Hematopoietic multipotent progenitor cell treated with erythropoietin and hydrocortisone succinate and interleukin-3 and kit ligand, for 4 days (in vitro differentiated cells): ENCODE measurements at regions not wholly inside any gene's neighbourhood (a gene's known extent, or its start where the extent isn't known, plus 50 kb on each side); places are given as distances from the start of the nearest gene placed in this dataset.
"Not testable (repeated sequence)": the region's sequence is repeated elsewhere in the genome, so short reads cannot be mapped to it uniquely, and the experiment has no call there.

Experiments used
- DNase-seq: peaks from one replicate; pipeline ENCODE4 v3.0.0-alpha.2; 2015

GRCh38 chr3:88979760-88980159 lies 127.7 kb upstream of the EPHA3 start:
- no peak for DNase-seq

GRCh38 chr3:88983458-88983857 lies 124.0 kb upstream of the EPHA3 start:
- DNase-seq, result no peak

GRCh38 chr3:88984256-88984655 lies 123.2 kb upstream of the EPHA3 start:
- no peak for DNase-seq

GRCh38 chr3:88984832-88985231 lies 122.6 kb upstream of the EPHA3 start:
- no peak for DNase-seq

- DNase-seq, result no peak
These were observed 121.9 kb upstream of the EPHA3 start for GRCh38 chr3:88985491-88985890.

- DNase-seq, result no peak
These were observed 120.6 kb upstream of the EPHA3 start for GRCh38 chr3:88986834-88987233.

GRCh38 chr3:88987776-88988175 lies 119.6 kb upstream of the EPHA3 start:
- DNase-seq, result no peak

GRCh38 chr3:88988906-88989305 lies 118.5 kb upstream of the EPHA3 start:
- no peak for DNase-seq

- no peak for DNase-seq
These were observed 115.9 kb upstream of the EPHA3 start for GRCh38 chr3:88991496-88991895.

- DNase-seq, result no peak
These were observed 110.7 kb upstream of the EPHA3 start for GRCh38 chr3:88996691-88997090.

GRCh38 chr3:88997260-88997659 lies 110.2 kb upstream of the EPHA3 start:
- no peak for DNase-seq

- DNase-seq, result peak; percentile 6
These were observed 106.5 kb upstream of the EPHA3 start for GRCh38 chr3:89000886-89001285.

- no peak for DNase-seq
These were observed 105.2 kb upstream of the EPHA3 start for GRCh38 chr3:89002191-89002590.

- DNase-seq, result no peak
These were observed 93.9 kb upstream of the EPHA3 start for GRCh38 chr3:89013536-89013935.

GRCh38 chr3:89017531-89017930 lies 89.9 kb upstream of the EPHA3 start:
- no peak for DNase-seq

- no peak for DNase-seq
These were observed 82.2 kb upstream of the EPHA3 start for GRCh38 chr3:89025185-89025584.

GRCh38 chr3:89032346-89033013 lies 74.9 kb upstream of the EPHA3 start:
- DNase-seq, result no peak

GRCh38 chr3:89034723-89035122 lies 72.7 kb upstream of the EPHA3 start:
- DNase-seq, result not testable (repeated sequence)

GRCh38 chr3:89038869-89039268 lies 68.6 kb upstream of the EPHA3 start:
- no peak for DNase-seq

GRCh38 chr3:89042236-89042835 lies 65.1 kb upstream of the EPHA3 start:
- DNase-seq, result no peak

- no peak for DNase-seq
These were observed 64.0 kb upstream of the EPHA3 start for GRCh38 chr3:89043406-89043932.

GRCh38 chr3:89046661-89047060 lies 60.8 kb upstream of the EPHA3 start:
- peak; percentile 6 for DNase-seq

- DNase-seq, result peak; percentile 39
These were observed 58.3 kb upstream of the EPHA3 start for GRCh38 chr3:89049119-89049518.

GRCh38 chr3:89052386-89052785 lies 55.0 kb upstream of the EPHA3 start:
- peak; percentile 80 for DNase-seq

- no peak for DNase-seq
These were observed 50.0 kb upstream of the EPHA3 start for GRCh38 chr3:89057398-89057797.
